GM18498 (cell line): ENCODE measurements at regions not wholly inside any gene's neighbourhood (a gene's known extent, or its start where the extent isn't known, plus 50 kb on each side); places are given as distances from the start of the nearest gene placed in this dataset.
"Not testable (repeated sequence)": the region's sequence is repeated elsewhere in the genome, so short reads cannot be mapped to it uniquely, and the experiment has no call there.

Experiments used
- ATAC-seq: cut with Tn5 transposase; IDR thresholded peaks from one replicate; pipeline ENCODE4 v1.9.1; 2021; ENCODE audit warnings: mild to moderate bottlenecking, moderate library complexity; ENCODE audit not compliant: unreplicated experiment

GRCh38 chr7:118404211-118404610 is 179.7 kb downstream of the ANKRD7 start:
- no peak for ATAC-seq

DNA sequence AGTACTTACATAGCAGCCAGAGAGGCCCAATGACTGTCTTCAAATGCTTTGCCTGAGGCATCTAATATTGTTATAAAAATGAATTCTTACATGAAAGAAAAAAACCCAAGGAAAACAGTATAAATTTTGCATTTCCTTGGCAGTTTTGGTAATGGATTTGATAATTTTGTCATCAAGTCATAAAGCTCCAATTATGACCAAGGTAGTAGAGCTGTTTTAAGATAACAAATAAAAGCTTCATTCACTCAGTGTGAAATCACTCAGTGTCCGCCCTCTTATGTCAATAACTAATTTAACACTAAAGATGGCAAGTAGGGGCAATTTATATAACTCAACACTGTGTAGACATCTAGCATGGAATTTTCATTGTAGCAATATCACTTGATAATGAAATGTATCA is 193.9 kb downstream of the ANKRD7 start:
- ATAC-seq: no peak

DNA sequence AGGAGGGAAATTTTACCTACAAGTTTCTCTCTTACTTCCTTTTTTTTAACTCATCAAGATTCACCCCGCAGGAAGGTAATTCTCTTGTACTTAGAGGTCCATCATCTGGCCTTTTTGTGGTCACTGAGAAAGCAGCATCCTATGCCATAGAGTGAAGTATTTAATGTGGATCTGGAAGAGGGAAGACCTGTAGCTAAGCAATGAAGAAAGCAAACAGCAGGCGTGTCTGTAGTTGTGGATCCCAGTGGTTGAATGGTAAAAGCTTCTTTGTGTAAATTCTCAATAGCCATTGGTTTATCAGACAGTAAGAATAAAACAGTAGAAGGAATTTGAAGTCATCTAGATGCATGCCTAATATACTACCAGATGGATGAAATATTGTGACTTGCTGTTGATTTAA is 196.4 kb downstream of the ANKRD7 start:
- no peak for ATAC-seq

- no peak for ATAC-seq
Measured at GRCh38 chr7:118429141-118429540, 204.6 kb downstream of the ANKRD7 start.

DNA sequence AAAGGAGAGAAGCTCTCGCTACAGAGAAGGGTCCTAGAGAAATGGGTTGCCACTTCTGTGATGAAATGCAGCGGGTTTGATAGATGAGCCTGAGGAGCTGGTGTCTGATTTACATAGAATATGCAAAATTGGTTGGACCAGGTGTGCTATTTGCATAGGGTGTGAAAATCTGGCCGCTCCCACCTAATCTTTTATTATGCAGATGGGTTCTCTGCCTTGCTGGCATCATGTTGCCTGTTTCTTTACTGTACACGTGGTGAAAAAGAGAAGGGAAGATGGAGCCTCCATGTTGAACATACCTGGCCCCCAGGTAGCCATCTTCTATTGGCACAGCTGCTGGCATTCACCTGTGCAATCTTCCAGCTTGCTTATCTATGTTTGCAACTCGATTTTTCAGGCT is 212.2 kb downstream of the ANKRD7 start:
- ATAC-seq: no peak

GRCh38 chr7:118449030-118449429 is 224.5 kb downstream of the ANKRD7 start:
- not testable (repeated sequence) for ATAC-seq

GRCh38 chr7:118449797-118450567 is 225.5 kb downstream of the ANKRD7 start:
- no peak for ATAC-seq

DNA sequence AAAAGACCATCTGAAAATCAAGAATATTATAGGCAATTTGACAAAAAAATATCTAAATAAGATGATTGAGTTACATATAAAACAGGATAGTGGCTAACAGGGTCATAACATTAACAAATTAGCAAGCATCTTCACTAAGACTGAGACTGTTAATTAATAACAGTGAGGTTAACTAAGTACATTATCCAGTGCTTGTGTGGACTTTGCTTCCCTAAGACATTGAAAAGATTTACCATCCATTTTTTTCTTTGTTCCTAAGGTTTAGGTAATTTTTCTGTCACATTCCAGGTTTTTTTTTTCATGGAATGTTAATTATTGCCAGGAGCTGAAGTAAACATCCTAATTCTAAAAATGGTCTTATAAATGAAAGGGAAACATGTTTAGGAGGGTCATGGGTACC is 227.6 kb downstream of the ANKRD7 start:
- ATAC-seq: no peak

GRCh38 chr7:118467381-118467780 is 242.9 kb downstream of the ANKRD7 start:
- no peak for ATAC-seq

DNA sequence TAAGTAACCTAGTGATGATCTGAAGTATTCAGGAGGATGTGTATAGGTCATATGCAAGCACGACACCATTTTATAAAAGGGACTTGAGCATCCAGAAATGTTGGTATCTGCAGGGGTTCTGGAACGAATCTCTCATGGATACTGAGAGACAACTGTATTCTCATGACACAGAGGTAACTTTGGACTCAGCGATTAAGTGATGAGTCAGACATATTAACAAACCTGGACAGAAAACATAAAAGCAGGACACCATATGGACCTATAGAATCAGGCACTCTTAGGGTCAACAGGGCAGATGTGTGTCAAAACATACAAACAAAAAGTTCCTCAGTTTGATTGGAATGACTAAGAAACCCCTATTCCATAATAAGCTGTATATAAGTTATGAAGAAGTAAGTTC is 248.1 kb downstream of the ANKRD7 start:
- ATAC-seq: no peak

DNA sequence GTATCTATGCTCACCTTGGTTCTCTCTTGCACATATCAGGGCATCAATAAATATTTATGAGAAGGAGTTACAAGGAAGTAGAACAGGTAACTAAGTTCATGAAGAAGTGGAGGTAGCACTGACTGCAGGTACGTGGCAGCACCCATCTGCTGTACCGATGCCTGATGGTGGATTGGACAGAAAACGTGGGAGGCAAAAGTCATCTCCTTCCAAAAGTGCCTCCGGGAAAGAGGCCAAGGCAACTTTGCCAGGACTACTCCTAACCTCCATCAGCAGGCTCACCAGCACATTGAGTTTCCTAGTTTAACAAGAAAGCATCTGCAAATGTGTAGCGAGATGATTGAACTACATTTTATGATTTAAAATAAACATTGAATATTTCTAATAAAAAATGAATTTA is 248.8 kb downstream of the ANKRD7 start:
- ATAC-seq: no peak

- no peak for ATAC-seq
Measured at GRCh38 chr7:118476036-118476435, 251.5 kb downstream of the ANKRD7 start.

DNA sequence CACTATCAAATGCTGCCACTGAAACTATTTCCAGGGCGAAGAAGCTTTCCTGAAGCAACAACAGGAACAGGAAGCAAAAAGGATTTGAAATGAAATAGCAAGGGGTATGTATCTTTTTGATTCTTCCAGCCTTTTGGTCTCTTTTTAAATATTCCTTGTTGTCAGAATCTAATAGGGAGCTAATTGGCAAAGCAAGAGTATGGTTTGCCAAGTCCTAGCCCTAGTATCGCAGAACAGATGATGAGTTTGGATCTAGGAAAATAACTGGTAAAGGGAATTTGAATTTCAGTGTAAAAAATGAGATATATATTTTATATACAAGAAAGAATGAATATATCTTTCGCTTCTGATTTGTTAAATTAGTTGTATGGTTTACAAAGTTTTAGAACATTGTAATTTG is 252.5 kb downstream of the ANKRD7 start:
- ATAC-seq: no peak

GRCh38 chr7:118478236-118478635 is 253.7 kb downstream of the ANKRD7 start:
- ATAC-seq: no peak

DNA sequence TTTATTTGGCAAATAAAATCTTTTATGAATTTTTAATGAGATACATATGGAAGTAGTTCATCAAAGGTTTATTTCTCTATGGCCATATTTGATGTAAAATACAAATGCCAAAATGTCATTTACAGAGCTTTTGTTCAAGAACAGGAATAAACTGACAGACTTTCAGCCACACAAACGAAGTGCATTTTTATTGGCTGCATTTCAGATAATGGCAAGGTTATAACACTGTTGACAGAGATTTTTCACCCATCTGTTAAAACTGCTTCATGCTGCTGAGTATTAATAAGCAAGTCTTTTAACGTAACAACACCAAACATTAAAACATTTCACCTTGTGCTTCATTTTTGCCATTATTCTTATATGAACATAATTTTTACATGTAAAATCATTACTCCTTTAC is 254.4 kb downstream of the ANKRD7 start:
- ATAC-seq: no peak

DNA sequence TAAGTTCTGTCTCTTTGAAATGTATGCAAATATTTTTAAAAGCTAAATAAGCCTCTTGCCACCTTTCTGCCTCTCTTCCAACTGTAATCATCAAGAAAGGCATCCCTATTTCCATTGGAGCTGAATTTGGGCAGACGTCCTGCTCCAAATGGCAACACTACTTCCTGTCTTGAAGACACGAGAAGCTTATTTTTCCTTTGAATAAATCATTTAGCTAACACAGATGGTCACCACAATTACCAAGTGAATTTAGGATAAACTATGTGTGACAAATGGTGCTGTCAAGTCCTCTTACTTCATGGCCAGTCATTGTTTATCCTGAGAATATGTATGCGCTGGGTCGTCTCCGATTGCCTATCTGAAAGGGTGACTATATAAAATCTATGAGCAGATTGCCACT is 268.0 kb downstream of the ANKRD7 start:
- no peak for ATAC-seq

GRCh38 chr7:118496138-118496644 is 271.7 kb downstream of the ANKRD7 start:
- no peak for ATAC-seq

GRCh38 chr7:118502235-118502634 is 277.7 kb downstream of the ANKRD7 start:
- no peak for ATAC-seq

DNA sequence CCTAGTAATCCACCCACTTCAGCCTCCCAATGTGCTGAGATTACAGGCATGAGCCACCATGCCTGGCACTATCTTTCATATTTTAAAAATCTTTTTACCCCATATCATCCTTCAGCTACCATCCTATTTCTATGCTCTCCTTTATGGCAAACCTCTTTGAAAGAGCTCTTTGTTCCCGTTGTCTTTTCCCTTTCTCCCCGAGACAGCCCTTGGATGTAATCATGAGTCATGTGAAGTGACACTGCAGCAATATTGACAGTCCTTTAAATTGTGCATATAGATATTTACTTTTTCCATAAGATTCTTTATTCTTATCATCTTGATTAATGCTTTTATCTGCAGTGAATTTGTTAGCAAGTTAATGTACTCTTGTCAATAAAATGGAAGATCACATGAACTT is 286.6 kb downstream of the ANKRD7 start:
- no peak for ATAC-seq

- no peak for ATAC-seq
Measured at GRCh38 chr7:118517275-118517674, 292.8 kb downstream of the ANKRD7 start.

DNA sequence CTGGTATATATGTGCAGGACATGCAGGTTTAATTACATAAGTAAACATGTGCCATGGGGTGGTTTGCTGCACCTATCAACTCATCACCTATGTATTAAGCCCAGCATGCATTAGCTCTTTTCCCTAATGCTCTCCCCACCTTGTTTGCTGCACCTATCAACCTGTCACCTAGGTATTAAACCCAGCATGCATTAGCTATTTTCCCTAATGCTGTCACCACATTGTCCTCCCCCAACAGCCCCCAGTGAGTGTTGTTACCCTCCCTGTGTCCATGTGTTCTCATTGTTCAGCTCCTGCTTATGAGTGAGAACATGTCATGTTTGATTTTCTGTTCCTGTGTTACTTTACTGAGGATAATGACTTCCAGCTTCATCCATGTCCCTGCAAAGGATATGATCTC is 300.5 kb downstream of the ANKRD7 start:
- no peak for ATAC-seq

DNA sequence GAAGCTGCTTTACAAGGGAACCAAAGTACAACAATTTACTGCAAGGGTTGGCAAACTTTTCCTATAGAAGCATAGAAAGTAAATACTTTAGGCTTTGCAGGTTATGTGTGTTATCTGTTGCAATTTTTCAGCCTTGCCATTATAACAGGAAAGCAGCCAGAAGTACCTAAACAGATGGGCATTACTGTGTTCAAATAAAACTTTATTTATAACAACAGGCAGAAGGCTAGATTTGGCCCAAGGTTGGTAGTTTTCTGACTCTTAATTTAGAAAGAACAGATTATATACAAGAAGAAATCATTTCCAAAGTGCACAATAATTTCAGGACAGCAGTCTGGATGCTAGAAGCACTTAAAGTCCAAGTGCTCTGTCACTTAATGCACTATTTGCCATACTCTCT is 307.1 kb downstream of the ANKRD7 start:
- no peak for ATAC-seq

GRCh38 chr7:118559207-118559606 is 334.7 kb downstream of the ANKRD7 start:
- ATAC-seq: no peak
